Body of pancreas (tissue), 4 donors: ENCODE measurements at regions not wholly inside any gene's neighbourhood (a gene's known extent, or its start where the extent isn't known, plus 50 kb on each side); places are given as distances from the start of the nearest gene placed in this dataset.
"Not testable (repeated sequence)": the region's sequence is repeated elsewhere in the genome, so short reads cannot be mapped to it uniquely, and the experiment has no call there.

Experiments used
- POLR2A ChIP-seq, 3 donors: fragments of 450-650 bp; IDR thresholded peaks; one replicate each; pipeline ENCODE4 v1.6.1; 2016; ENCODE audit warnings: antibody characterized with exemption in 3 of 3, mild to moderate bottlenecking in 2 of 3
- TF ChIP-seq, protein P1 (sequence below), 7 experiments: fragments of 450-650 bp in 4 of 7; fragments of 200-600 bp in 3 of 7; sonication (generic) in 3 of 7; IDR thresholded peaks; one replicate each; pipeline ENCODE4 v1.5.1; 2016 to 2019; ENCODE audit warnings: antibody characterized with exemption in 7 of 7

DNA sequence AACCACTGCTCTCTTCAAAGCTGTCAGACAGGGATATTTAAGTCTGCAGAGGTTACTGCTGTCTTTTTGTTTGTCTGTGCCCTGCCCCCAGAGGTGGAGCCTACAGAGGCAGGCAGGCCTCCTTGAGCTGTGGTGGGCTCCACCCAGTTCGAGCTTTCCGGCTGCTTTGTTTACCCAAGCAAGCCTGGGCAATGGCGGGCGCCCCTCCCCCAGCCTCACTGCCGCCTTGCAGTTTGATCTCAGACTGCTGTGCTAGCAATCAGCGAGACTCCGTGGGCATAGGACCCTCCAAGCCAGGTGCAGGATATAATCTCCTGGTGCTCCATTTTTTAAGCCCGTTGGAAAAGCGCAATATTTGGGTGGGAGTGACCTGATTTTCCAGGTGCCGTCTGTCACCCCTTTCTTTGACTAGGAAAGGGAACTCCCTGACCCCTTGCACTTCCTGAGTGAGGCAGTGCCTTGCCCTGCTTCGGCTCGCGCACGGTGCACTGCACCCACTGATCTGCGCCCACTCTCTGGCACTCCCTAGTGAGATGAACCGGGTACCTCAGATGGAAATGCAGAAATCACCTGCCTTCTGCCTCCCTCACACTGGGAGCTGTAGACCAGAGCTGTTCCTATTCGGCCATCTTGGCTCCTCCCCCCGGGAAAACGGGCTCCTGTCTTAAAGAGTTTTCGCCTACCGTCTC, 758.3 kb upstream of the NXPH2 start:
- TF ChIP-seq, protein P1, sequence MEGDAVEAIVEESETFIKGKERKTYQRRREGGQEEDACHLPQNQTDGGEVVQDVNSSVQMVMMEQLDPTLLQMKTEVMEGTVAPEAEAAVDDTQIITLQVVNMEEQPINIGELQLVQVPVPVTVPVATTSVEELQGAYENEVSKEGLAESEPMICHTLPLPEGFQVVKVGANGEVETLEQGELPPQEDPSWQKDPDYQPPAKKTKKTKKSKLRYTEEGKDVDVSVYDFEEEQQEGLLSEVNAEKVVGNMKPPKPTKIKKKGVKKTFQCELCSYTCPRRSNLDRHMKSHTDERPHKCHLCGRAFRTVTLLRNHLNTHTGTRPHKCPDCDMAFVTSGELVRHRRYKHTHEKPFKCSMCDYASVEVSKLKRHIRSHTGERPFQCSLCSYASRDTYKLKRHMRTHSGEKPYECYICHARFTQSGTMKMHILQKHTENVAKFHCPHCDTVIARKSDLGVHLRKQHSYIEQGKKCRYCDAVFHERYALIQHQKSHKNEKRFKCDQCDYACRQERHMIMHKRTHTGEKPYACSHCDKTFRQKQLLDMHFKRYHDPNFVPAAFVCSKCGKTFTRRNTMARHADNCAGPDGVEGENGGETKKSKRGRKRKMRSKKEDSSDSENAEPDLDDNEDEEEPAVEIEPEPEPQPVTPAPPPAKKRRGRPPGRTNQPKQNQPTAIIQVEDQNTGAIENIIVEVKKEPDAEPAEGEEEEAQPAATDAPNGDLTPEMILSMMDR (IDR thresholded peaks at IDR 0.05): not testable (repeated sequence)
- TF ChIP-seq POLR2A (IDR thresholded peaks at IDR 0.05): not testable (repeated sequence)
